GM21529 (cell line): ENCODE measurements at regions not wholly inside any gene's neighbourhood (a gene's known extent, or its start where the extent isn't known, plus 50 kb on each side); places are given as distances from the start of the nearest gene placed in this dataset.

Source experiments
- ATAC-seq: cut with Tn5 transposase; IDR thresholded peaks from one replicate; pipeline ENCODE4 v1.9.1; 2021; ENCODE audit not compliant: unreplicated experiment

GRCh38 chr18:73261923-73262322 is 394.1 kb upstream of the NETO1 start:
- no peak for ATAC-seq

- ATAC-seq: no peak
Measured at GRCh38 chr18:73261243-73261642, 393.5 kb upstream of the NETO1 start.

- ATAC-seq: no peak
Measured at GRCh38 chr18:73258375-73259087, 390.7 kb upstream of the NETO1 start.

- no peak for ATAC-seq
Measured at GRCh38 chr18:73254564-73254963, 386.8 kb upstream of the NETO1 start.

- ATAC-seq: no peak
Measured at GRCh38 chr18:73249030-73249429, 381.2 kb upstream of the NETO1 start.

GRCh38 chr18:73246763-73247162 is 379.0 kb upstream of the NETO1 start:
- ATAC-seq: no peak

- ATAC-seq: no peak
Measured at GRCh38 chr18:73245345-73245744, 377.6 kb upstream of the NETO1 start.

GRCh38 chr18:73244401-73244800 is 376.6 kb upstream of the NETO1 start:
- no peak for ATAC-seq

- ATAC-seq: no peak
Measured at GRCh38 chr18:73240899-73241298, 373.1 kb upstream of the NETO1 start.

GRCh38 chr18:73235921-73236320 is 368.1 kb upstream of the NETO1 start:
- ATAC-seq: no peak

- no peak for ATAC-seq
Measured at GRCh38 chr18:73235491-73235890, 367.7 kb upstream of the NETO1 start.

GRCh38 chr18:73232933-73233332 is 365.1 kb upstream of the NETO1 start:
- no peak for ATAC-seq

GRCh38 chr18:73220663-73221062 is 352.9 kb upstream of the NETO1 start:
- ATAC-seq: no peak

GRCh38 chr18:73218293-73218692 is 350.5 kb upstream of the NETO1 start:
- no peak for ATAC-seq

GRCh38 chr18:73214970-73215369 is 347.2 kb upstream of the NETO1 start:
- no peak for ATAC-seq

- ATAC-seq: no peak
Measured at GRCh38 chr18:73212442-73212841, 344.7 kb upstream of the NETO1 start.

GRCh38 chr18:73201940-73202339 is 334.2 kb upstream of the NETO1 start:
- ATAC-seq: no peak

- no peak for ATAC-seq
Measured at GRCh38 chr18:73199151-73199550, 331.4 kb upstream of the NETO1 start.

- no peak for ATAC-seq
Measured at GRCh38 chr18:73189718-73190117, 321.9 kb upstream of the NETO1 start.

GRCh38 chr18:73168236-73168635 is 300.4 kb upstream of the NETO1 start:
- ATAC-seq: no peak

- ATAC-seq: no peak
Measured at GRCh38 chr18:73164430-73164829, 296.6 kb upstream of the NETO1 start.

GRCh38 chr18:73163236-73163635 is 295.4 kb upstream of the NETO1 start:
- no peak for ATAC-seq

- ATAC-seq: no peak
Measured at GRCh38 chr18:73156117-73156516, 288.3 kb upstream of the NETO1 start.
